Activated naive CD8-positive, alpha-beta T cell treated with anti-CD3 and anti-CD28 coated beads, Interleukin-2, amount 10 ng/mL, durations not matched to agents 7 days and 5 days (primary cell): ENCODE measurements at regions not wholly inside any gene's neighbourhood (a gene's known extent, or its start where the extent isn't known, plus 50 kb on each side); places are given as distances from the start of the nearest gene placed in this dataset.
"Not testable (repeated sequence)": the region's sequence is repeated elsewhere in the genome, so short reads cannot be mapped to it uniquely, and the experiment has no call there.

ENCODE experiments used
- ATAC-seq: fragments of 150-1000 bp; cut with Tn5 transposase; one replicate; pipeline ENCODE4 v1.10.0; 2021; ENCODE audit warnings: low read depth, moderate library complexity
- POLR2A ChIA-PET: fragments of 350-600 bp; sonication (Branson Sonifier 250); formaldehyde crosslinking; loops from one replicate; lab custom pipeline; 2021; ENCODE audit warnings: antibody characterized with exemption; lab: Charles Lee
- DNase-seq: peaks from one replicate; pipeline ENCODE4 v3.0.0; 2021
- H3K27ac Mint-ChIP-seq: one replicate; pipeline ENCODE4 v1.8.0; 2022; ENCODE audit warnings: mild to moderate bottlenecking, mixed read lengths
- H3K27me3 Mint-ChIP-seq: one replicate; pipeline ENCODE4 v1.8.0; 2022; ENCODE audit warnings: mild to moderate bottlenecking, moderate library complexity, mixed read lengths
- H3K36me3 Mint-ChIP-seq: one replicate; pipeline ENCODE4 v1.8.0; 2021; ENCODE audit warnings: mild to moderate bottlenecking, mixed read lengths
- H3K4me1 Mint-ChIP-seq: one replicate; pipeline ENCODE4 v1.8.0; 2021; ENCODE audit warnings: mixed read lengths
- H3K4me3 Mint-ChIP-seq: one replicate; pipeline ENCODE4 v1.8.0; 2022; ENCODE audit warnings: mild to moderate bottlenecking, moderate library complexity, mixed read lengths
- H3K9me3 Mint-ChIP-seq: one replicate; pipeline ENCODE4 v1.8.0; 2021; ENCODE audit warnings: mixed read lengths

GRCh38 chr13:31545616-31546015, 193.7 kb upstream of the RXFP2 start:
- POLR2A ChIA-PET = no interaction called here
- H3K4me1 Mint-ChIP-seq = no peaks in the 10 kb centered on the region
- no peaks in the 10 kb centered on the region for H3K9me3 Mint-ChIP-seq
- no peaks in the 10 kb centered on the region for H3K27me3 Mint-ChIP-seq
- ATAC-seq (no peak), DNase-seq (no peak)
- no peaks in the 10 kb centered on the region for H3K36me3 Mint-ChIP-seq
- H3K27ac Mint-ChIP-seq = no peak overlapping the region
- H3K4me3 Mint-ChIP-seq = no peak overlapping the region

GRCh38 chr13:31556376-31556775, 182.9 kb upstream of the RXFP2 start:
- no peaks in the 10 kb centered on the region for H3K4me1 Mint-ChIP-seq
- no peak overlapping the region for H3K4me3 Mint-ChIP-seq
- H3K9me3 Mint-ChIP-seq = peaks cover 5% of the 10 kb centered on the region
- ATAC-seq = no peak
- H3K27ac Mint-ChIP-seq = no peak overlapping the region
- no peak for DNase-seq
- H3K36me3 Mint-ChIP-seq = no peaks in the 10 kb centered on the region
- POLR2A ChIA-PET = no interaction called here
- H3K27me3 Mint-ChIP-seq = no peaks in the 10 kb centered on the region

- POLR2A ChIA-PET, DNase-seq, H3K27ac Mint-ChIP-seq, ATAC-seq, H3K36me3 Mint-ChIP-seq, H3K9me3 Mint-ChIP-seq, H3K27me3 Mint-ChIP-seq, H3K4me3 Mint-ChIP-seq, H3K4me1 Mint-ChIP-seq: not testable (repeated sequence)
These were observed 155.1 kb upstream of the RXFP2 start for GRCh38 chr13:31584221-31584620.

GRCh38 chr13:31587698-31588266, 151.5 kb upstream of the RXFP2 start:
- POLR2A ChIA-PET = no interaction called here
- Mint-ChIP-seq H3K4me3 (no peak overlapping the region), H3K36me3 (no peaks in the 10 kb centered on the region), H3K4me1 (no peaks in the 10 kb centered on the region), H3K27ac (no peak overlapping the region), H3K27me3 (no peaks in the 10 kb centered on the region), H3K9me3 (peaks cover 6% of the 10 kb centered on the region)
- DNase-seq (no peak), ATAC-seq (no peak)

- peaks cover 3% of the 10 kb centered on the region for H3K9me3 Mint-ChIP-seq
- H3K36me3 Mint-ChIP-seq = no peaks in the 10 kb centered on the region
- POLR2A ChIA-PET = no interaction called here
These were observed 151.0 kb upstream of the RXFP2 start for GRCh38 chr13:31588316-31588715.

GRCh38 chr13:31588893-31589292, 150.4 kb upstream of the RXFP2 start:
- POLR2A ChIA-PET = no interaction called here
- no peaks in the 10 kb centered on the region for H3K27me3 Mint-ChIP-seq
- DNase-seq (no peak), ATAC-seq (no peak)
- no peak overlapping the region for H3K27ac Mint-ChIP-seq
- H3K4me3 Mint-ChIP-seq = no peak overlapping the region
- H3K4me1 Mint-ChIP-seq = no peaks in the 10 kb centered on the region
- H3K9me3 Mint-ChIP-seq = peaks cover 3% of the 10 kb centered on the region
- H3K36me3 Mint-ChIP-seq = no peaks in the 10 kb centered on the region

More at GRCh38 chr13:31588316-31588715, 151.0 kb upstream of the RXFP2 start:
- Mint-ChIP-seq H3K4me3 (no peak overlapping the region), H3K27ac (no peak overlapping the region), H3K4me1 (no peaks in the 10 kb centered on the region), H3K27me3 (no peaks in the 10 kb centered on the region)
- no peak for DNase-seq
- ATAC-seq = no peak

GRCh38 chr13:31591642-31592233, 147.6 kb upstream of the RXFP2 start:
- POLR2A ChIA-PET = no interaction called here
- DNase-seq = no peak
- Mint-ChIP-seq H3K27ac (no peak overlapping the region), H3K36me3 (no peaks in the 10 kb centered on the region), H3K27me3 (no peaks in the 10 kb centered on the region), H3K4me3 (no peak overlapping the region), H3K9me3 (peaks cover 1% of the 10 kb centered on the region), H3K4me1 (no peaks in the 10 kb centered on the region)
- ATAC-seq = no peak

- no peaks in the 10 kb centered on the region for H3K4me1 Mint-ChIP-seq
- no peaks in the 10 kb centered on the region for H3K36me3 Mint-ChIP-seq
- POLR2A ChIA-PET = interaction anchor here (0.6 kb wide), 1 partner anchor 564 kb away, joined by 4 read pairs; no protein-coding TSS in a partner anchor
- no peak overlapping the region for H3K27ac Mint-ChIP-seq
- peaks cover 1% of the 10 kb centered on the region for H3K9me3 Mint-ChIP-seq
- no peaks in the 10 kb centered on the region for H3K27me3 Mint-ChIP-seq
- DNase-seq (no peak), ATAC-seq (no peak)
- H3K4me3 Mint-ChIP-seq = no peak overlapping the region
These were observed 145.3 kb upstream of the RXFP2 start for GRCh38 chr13:31594056-31594455.

GRCh38 chr13:31595563-31595962, 143.8 kb upstream of the RXFP2 start:
- no peak for DNase-seq
- Mint-ChIP-seq H3K9me3 (peaks cover 1% of the 10 kb centered on the region), H3K4me1 (no peaks in the 10 kb centered on the region), H3K27ac (no peak overlapping the region), H3K4me3 (no peak overlapping the region), H3K27me3 (no peaks in the 10 kb centered on the region), H3K36me3 (no peaks in the 10 kb centered on the region)
- POLR2A ChIA-PET = no interaction called here
- no peak for ATAC-seq

- Mint-ChIP-seq H3K4me1 (no peaks in the 10 kb centered on the region), H3K27me3 (no peaks in the 10 kb centered on the region), H3K4me3 (no peak overlapping the region), H3K36me3 (no peaks in the 10 kb centered on the region), H3K9me3 (no peaks in the 10 kb centered on the region), H3K27ac (no peak overlapping the region)
- ATAC-seq (no peak), DNase-seq (no peak)
- POLR2A ChIA-PET = no interaction called here
These were observed 140.3 kb upstream of the RXFP2 start for GRCh38 chr13:31598990-31599389.

GRCh38 chr13:31605076-31605860, 134.1 kb upstream of the RXFP2 start:
- DNase-seq (no peak), ATAC-seq (no peak)
- no peaks in the 10 kb centered on the region for H3K4me1 Mint-ChIP-seq
- H3K36me3 Mint-ChIP-seq = no peaks in the 10 kb centered on the region
- no peak overlapping the region for H3K27ac Mint-ChIP-seq
- POLR2A ChIA-PET = no interaction called here
- H3K27me3 Mint-ChIP-seq = no peaks in the 10 kb centered on the region
- H3K9me3 Mint-ChIP-seq = peaks cover 3% of the 10 kb centered on the region
- H3K4me3 Mint-ChIP-seq = no peak overlapping the region

GRCh38 chr13:31607531-31607930, 131.8 kb upstream of the RXFP2 start:
- H3K27ac Mint-ChIP-seq, H3K9me3 Mint-ChIP-seq: not testable (repeated sequence)

GRCh38 chr13:31608780-31609179, 130.5 kb upstream of the RXFP2 start:
- H3K27me3 Mint-ChIP-seq, POLR2A ChIA-PET, ATAC-seq, H3K36me3 Mint-ChIP-seq, H3K27ac Mint-ChIP-seq, H3K4me1 Mint-ChIP-seq, DNase-seq, H3K4me3 Mint-ChIP-seq, H3K9me3 Mint-ChIP-seq: not testable (repeated sequence)

More at GRCh38 chr13:31607531-31607930, 131.8 kb upstream of the RXFP2 start:
- H3K36me3 Mint-ChIP-seq, POLR2A ChIA-PET, H3K27me3 Mint-ChIP-seq, H3K4me1 Mint-ChIP-seq, DNase-seq, H3K4me3 Mint-ChIP-seq, ATAC-seq: not testable (repeated sequence)
